Renal cortical epithelial cell (primary cell): ENCODE measurements at regions not wholly inside any gene's neighbourhood (a gene's known extent, or its start where the extent isn't known, plus 50 kb on each side); places are given as distances from the start of the nearest gene placed in this dataset.

Experiments used
- DNase-seq: peaks from one replicate; pipeline ENCODE4 v3.0.0-alpha.2; 2011; ENCODE audit warnings: low read depth

- no peak for DNase-seq
These were observed 190.2 kb upstream of the LYPLAL1 start for GRCh38 chr1:218983433-218983832.

DNA sequence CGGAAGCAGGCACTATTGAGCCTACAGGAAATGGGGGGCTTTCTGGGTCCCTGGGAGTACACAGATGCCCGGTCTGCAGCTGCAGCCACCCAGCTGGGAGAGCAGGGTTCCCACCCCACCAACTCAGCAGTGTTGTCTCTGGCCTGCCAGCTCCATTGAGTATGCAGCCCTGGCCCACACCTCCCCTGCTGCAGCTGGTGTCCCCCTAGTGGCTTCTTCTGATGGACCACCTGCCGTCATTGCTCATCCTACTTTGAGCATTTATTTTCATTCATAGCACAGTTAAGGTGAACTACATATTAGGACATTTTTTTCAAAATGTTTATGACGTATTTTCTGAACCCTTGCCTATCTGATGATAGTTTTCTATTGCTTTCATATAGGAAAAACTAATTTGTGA, 189.8 kb upstream of the LYPLAL1 start:
- DNase-seq: no peak

GRCh38 chr1:218985424-218985984, 188.2 kb upstream of the LYPLAL1 start:
- DNase-seq: no peak

GRCh38 chr1:218986816-218987215, 186.9 kb upstream of the LYPLAL1 start:
- no peak for DNase-seq

DNA sequence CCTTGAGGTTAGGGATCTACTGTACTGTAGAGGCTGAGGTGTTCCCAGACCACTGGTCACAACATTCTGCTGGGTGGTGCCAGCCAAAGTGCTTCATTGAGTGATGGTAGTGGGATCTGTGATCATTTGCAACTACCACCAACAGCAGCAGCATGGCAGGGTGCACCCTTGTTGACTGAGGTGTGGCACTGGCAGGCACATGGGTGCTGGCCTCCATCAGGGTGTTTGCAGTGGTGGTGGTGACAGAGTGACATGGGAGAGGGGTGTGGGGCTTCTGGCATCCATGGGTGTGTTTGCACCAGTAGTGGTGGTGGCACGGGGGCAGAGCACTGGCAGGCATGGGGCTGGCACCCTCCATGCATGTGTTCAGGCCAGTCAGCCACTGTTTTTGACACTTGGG, 183.7 kb upstream of the LYPLAL1 start:
- no peak for DNase-seq

DNA sequence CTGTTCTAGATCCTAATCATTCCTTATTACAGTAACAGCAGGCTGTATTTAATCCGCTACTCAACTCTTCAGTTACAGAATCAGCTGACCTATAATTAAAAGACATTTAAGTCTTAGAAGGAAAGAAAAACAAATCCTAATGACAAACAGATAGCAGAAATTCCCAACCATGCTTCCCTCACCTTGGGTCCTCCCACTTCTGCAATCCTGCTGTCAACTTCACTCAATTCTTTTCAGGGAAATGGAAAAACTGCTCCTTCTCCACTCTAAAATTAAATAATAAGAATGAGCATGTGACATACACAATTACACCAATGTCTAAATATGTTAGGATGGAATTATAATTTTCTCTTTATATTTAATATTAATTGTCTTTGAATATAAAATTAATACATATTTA, 182.6 kb upstream of the LYPLAL1 start:
- DNase-seq: no peak

- no peak for DNase-seq
These were observed 179.1 kb upstream of the LYPLAL1 start for GRCh38 chr1:218994615-218995014.

- DNase-seq: no peak
These were observed 178.5 kb upstream of the LYPLAL1 start for GRCh38 chr1:218995091-218995665.

DNA sequence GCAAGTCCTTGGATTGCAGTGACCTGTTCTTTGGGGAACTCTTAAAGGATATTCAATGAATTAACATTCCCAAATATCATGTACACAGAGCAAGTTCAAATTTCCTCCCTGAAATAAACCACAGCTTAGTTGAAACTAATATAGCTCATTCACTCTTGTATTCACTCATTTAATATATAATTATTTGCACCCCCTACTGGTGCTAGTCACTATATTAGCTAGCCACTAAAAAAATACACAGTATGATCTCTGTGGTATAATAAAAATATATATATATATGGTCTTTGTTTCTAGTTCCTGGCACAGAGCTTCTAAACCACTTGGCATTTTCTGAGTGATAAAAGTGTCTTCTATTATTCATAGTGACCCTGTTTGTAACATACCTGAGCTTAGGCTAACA, 177.3 kb upstream of the LYPLAL1 start:
- DNase-seq: no peak

GRCh38 chr1:219000005-219000404, 173.7 kb upstream of the LYPLAL1 start:
- DNase-seq: no peak

- DNase-seq: peak; percentile 16
These were observed 173.0 kb upstream of the LYPLAL1 start for GRCh38 chr1:219000631-219001030.

- no peak for DNase-seq
These were observed 163.0 kb upstream of the LYPLAL1 start for GRCh38 chr1:219010720-219011119.

- DNase-seq: no peak
These were observed 153.3 kb upstream of the LYPLAL1 start for GRCh38 chr1:219020386-219020785.

- DNase-seq: no peak
These were observed 152.8 kb upstream of the LYPLAL1 start for GRCh38 chr1:219020846-219021245.

DNA sequence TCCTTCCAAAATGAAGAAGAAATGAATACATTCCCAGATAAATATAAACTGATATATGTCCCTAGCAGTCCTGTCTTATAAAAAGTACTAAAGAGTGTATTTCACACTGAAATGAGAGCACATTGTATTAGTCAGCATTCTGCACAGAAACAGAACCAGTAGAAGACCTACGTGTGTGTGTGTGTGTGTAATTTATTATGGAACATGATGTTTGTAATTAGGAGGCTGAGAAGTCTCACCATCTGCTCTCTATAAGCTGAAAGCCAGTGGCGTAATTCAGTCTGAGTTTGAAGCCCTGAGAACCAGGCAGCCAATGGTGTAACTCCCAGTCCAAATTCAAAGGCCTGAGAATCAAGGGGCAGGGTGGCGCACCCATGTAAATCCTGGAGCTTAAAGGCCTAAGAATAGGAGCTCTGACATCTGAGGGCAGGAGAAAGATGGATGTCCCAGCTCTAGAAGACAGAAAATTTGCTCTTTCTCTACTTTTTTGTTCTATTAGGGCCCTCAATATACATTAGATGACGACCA, 146.5 kb upstream of the LYPLAL1 start:
- no peak for DNase-seq

DNA sequence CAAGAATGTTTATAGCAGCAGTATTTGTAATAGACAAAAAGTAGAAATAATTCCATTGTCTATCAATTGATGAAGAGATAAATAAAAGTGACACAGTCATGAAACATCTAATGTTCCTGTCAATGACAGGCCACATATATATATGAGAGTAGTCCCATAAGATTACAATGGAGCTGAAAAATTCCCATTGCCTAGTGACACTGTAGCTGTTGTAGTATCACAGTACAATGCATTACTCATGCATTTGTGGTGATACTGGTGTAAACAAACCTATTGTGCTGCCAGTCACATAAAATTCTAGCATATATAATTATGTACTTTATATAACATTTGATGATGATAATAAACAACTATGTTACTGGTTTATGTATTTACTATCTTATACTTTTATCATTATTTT, 141.9 kb upstream of the LYPLAL1 start:
- DNase-seq: peak; percentile 36

DNA sequence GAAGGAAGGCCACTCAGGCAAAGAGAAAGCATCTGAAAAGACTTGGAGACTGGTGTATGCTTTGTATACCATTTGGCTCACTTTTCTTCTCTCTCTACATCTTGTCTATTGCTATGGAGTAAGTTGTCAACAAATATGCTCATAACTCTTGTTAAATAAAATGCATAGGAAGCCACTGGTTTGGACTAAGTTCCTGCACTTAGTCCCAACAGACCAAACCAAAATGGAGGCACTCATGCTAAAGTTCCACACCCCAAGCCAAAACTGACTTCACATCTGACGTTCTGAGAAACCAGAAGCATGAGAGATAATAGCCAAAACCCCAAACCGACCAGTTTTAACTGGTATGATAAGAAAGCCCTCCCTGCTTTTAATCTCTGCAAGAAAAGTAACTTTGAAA, 135.3 kb upstream of the LYPLAL1 start:
- no peak for DNase-seq

DNA sequence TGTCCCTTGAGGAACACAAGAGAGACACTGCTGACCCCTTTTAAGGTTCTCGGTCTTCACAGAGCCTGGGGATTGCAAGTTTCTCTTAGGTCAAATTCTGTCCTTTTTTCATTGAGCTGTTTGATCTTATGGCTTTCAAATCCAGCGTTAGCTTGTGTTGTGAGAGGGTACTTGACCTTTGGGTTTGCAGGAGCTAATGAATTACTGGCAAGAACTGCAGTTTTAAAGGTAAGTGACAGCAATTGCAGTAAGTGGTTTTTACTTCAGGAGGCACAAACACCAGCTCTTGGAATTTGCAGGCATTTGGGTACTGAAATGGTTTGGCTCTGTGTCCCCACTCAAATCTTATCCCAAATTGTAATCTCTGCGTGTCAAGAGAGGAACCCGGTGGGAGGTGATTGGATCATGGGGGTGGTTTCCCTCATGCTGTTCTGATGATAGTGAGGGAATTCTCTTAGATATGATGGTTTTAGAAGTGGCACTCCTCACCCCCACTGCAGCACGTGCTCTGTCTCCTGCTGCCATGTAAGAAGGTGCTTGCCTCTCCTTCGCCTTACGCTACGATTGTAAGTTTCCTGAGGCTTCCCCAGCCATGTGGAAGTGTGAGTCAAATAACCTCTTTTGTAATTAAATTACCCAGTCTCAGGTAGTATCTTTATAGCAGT, 134.5 kb upstream of the LYPLAL1 start:
- peak; percentile 15 for DNase-seq

DNA sequence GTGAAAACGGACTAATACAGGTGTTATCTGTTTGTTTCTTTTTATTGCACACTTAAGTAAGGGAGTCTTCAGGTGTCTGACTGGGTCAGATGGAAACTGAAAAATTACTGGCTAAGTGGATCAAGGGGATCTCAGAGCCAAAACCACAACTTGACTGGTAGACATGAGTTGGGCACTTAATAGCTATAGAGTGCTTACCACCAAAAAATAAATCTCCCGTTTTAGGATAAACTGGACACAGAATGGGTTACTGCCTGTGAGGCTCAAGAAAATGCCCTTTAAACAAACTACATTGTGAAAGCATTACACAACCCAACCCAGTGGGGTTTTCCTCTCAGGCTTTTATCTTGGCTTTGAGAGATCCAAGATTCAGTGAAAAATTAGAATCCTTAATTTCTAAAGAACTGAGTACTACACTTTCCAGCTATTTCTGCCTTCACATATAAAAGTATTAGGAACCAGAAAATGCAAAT, 134.0 kb upstream of the LYPLAL1 start:
- DNase-seq: no peak

- DNase-seq: no peak
These were observed 133.4 kb upstream of the LYPLAL1 start for GRCh38 chr1:219040291-219040690.

DNA sequence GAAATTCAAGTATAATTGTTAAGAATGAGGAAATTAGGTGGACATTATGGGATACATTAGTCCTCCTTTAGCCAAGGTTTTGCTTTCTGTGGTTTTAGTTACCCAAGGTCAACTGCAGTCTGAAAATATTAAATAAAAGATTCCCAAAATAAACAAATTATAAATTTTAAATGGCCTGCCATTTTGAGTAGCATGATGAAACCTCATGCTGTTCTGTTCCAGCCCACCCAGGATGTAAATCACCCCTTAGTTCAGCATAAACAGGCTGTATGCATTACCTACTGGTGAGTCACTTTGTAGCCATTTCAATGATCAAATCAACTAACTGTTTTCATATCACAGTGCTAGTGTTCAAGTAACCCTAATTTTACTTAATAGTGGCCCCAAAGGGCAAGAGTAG, 132.5 kb upstream of the LYPLAL1 start:
- DNase-seq: peak; percentile 65

DNA sequence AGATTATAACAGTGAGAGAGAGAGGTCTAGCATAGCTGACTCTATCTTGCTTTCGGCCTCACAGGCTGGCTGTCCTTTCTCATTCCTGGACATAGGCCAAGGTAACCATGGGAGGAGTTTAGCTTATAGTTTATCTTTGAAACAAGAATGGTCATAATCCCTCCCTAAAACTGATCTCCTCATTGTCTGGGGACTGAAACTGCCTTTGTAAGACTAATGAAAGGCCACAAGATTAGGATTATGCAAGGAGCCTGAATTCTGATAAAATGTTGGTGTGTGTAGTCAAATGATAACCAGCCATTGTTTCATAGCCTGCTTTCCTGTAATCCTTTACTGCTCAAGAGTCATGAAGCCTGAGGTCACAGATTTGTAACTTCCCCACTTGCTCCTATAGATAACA, 131.9 kb upstream of the LYPLAL1 start:
- no peak for DNase-seq

DNA sequence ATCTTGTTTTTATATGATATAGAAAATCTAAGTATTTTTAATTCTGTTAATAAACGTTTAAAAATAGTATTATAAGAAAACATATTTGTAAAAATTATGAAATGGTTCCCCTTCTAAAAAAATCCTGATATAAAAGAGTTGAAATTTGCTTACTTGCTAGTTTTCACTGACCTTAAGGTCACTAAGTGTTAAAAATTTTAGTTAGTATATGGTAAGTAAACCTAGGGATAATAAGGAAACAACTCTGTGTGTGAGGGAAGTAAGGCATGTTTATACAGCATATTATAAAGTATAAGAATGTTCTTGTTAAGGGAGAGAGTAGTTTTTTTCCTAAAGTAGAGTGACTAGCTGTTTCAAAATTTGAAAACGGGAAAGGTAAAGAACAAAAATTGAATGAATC, 130.9 kb upstream of the LYPLAL1 start:
- DNase-seq: no peak
